ENCODE measurements at regions not wholly inside any gene's neighbourhood (a gene's known extent, or its start where the extent isn't known, plus 50 kb on each side); places are given as distances from the start of the nearest gene placed in this dataset.
A peak's percentile ranks its signal among the peaks of the same experiment; 100 is the strongest.

- H3K4me1 ChIP-seq (ENCODE audit: insufficient read depth, low read length): peaks cover 13% of the 10 kb centered on the region
- no peak for TF ChIP-seq CTCF (IDR thresholded peaks at IDR 0.05; ENCODE audit: insufficient read depth, low read depth, low read length)
- no peak for TF ChIP-seq EZH2 (IDR thresholded peaks at IDR 0.05; ENCODE audit: insufficient read depth, low read length)
- peaks cover 18% of the 10 kb centered on the region for H3K4me1 Mint-ChIP-seq (ENCODE audit: low read depth, unreplicated experiment)
- H3K27me3 Mint-ChIP-seq (ENCODE audit: low read depth, unreplicated experiment): no peaks in the 10 kb centered on the region
- peak overlapping the region; percentile 98 for H2AFZ ChIP-seq (ENCODE audit: low read depth, low read length)
- DNase-seq (ENCODE audit: low read depth): peak; percentile 88
- peaks cover 4% of the 10 kb centered on the region for H3K9me3 Mint-ChIP-seq (ENCODE audit: unreplicated experiment)
- FAIRE-seq: no peak
- H3K4me3 Mint-ChIP-seq (ENCODE audit: unreplicated experiment): peak overlapping the region; percentile 86
- H3K27me3 ChIP-seq (ENCODE audit: insufficient read depth, low read length): no peaks in the 10 kb centered on the region
- peak overlapping the region; percentile 92 for H3K9ac ChIP-seq (ENCODE audit: low read length)
- H3K27ac Mint-ChIP-seq (ENCODE audit: unreplicated experiment): peak overlapping the region; percentile 98
- no peaks in the 10 kb centered on the region for H4K20me1 ChIP-seq (ENCODE audit: insufficient read depth, low read length)
- peaks cover 3% of the 10 kb centered on the region for H3K9me3 ChIP-seq (ENCODE audit: insufficient read depth, low read depth, low read length)
- H3K4me2 ChIP-seq (ENCODE audit: low read length): peak overlapping the region; percentile 83
- H3K36me3 ChIP-seq (ENCODE audit: insufficient read depth, low read length): no peaks in the 10 kb centered on the region
- H3K36me3 Mint-ChIP-seq (ENCODE audit: low read depth, unreplicated experiment): peaks cover 7% of the 10 kb centered on the region
- H3K27ac ChIP-seq (ENCODE audit: low read depth, low read length): peak overlapping the region; percentile 95
- H3K79me2 ChIP-seq (ENCODE audit: insufficient read depth, low read length): peaks cover 7% of the 10 kb centered on the region
- peak overlapping the region; percentile 86 for H3K4me3 ChIP-seq (ENCODE audit: insufficient read depth, low read depth, low read length)
Observed at GRCh38 chr17:47066841-47067682, 88.0 kb upstream of the RPRML start.

- no peak for DNase-seq (ENCODE audit: low read depth)
- H3K36me3 Mint-ChIP-seq (ENCODE audit: low read depth, unreplicated experiment): peaks cover 4% of the 10 kb centered on the region
- Histone ChIP-seq H3K27me3 (ENCODE audit: insufficient read depth, low read length) (no peaks in the 10 kb centered on the region), H3K4me3 (ENCODE audit: insufficient read depth, low read depth, low read length) (peak overlapping the region; percentile 86), H3K9me3 (ENCODE audit: insufficient read depth, low read depth, low read length) (peaks cover 3% of the 10 kb centered on the region), H3K79me2 (ENCODE audit: insufficient read depth, low read length) (peaks cover 7% of the 10 kb centered on the region), H3K36me3 (ENCODE audit: insufficient read depth, low read length) (no peaks in the 10 kb centered on the region), H2AFZ (ENCODE audit: low read depth, low read length) (no peak overlapping the region), H4K20me1 (ENCODE audit: insufficient read depth, low read length) (no peaks in the 10 kb centered on the region), H3K4me1 (ENCODE audit: insufficient read depth, low read length) (peaks cover 13% of the 10 kb centered on the region), H3K4me2 (ENCODE audit: low read length) (peak overlapping the region; percentile 83), H3K27ac (ENCODE audit: low read depth, low read length) (no peak overlapping the region), H3K9ac (ENCODE audit: low read length) (no peak overlapping the region)
- H3K4me1 Mint-ChIP-seq (ENCODE audit: low read depth, unreplicated experiment): peaks cover 18% of the 10 kb centered on the region
- no peak overlapping the region for H3K27ac Mint-ChIP-seq (ENCODE audit: unreplicated experiment)
- FAIRE-seq: no peak
- H3K27me3 Mint-ChIP-seq (ENCODE audit: low read depth, unreplicated experiment): no peaks in the 10 kb centered on the region
- no peak for TF ChIP-seq EZH2 (IDR thresholded peaks at IDR 0.05; ENCODE audit: insufficient read depth, low read length)
- peaks cover 5% of the 10 kb centered on the region for H3K9me3 Mint-ChIP-seq (ENCODE audit: unreplicated experiment)
- peak overlapping the region; percentile 86 for H3K4me3 Mint-ChIP-seq (ENCODE audit: unreplicated experiment)
Observed at GRCh38 chr17:47066095-47066494, 87.0 kb upstream of the RPRML start.

GRCh38 chr17:47064684-47065083, 85.6 kb upstream of the RPRML start:
- no peaks in the 10 kb centered on the region for H3K27me3 ChIP-seq (ENCODE audit: insufficient read depth, low read length)
- H3K4me2 ChIP-seq (ENCODE audit: low read length): no peak overlapping the region
- Mint-ChIP-seq H3K9me3 (ENCODE audit: unreplicated experiment) (peaks cover 5% of the 10 kb centered on the region), H3K27me3 (ENCODE audit: low read depth, unreplicated experiment) (no peaks in the 10 kb centered on the region), H3K36me3 (ENCODE audit: low read depth, unreplicated experiment) (peaks cover 4% of the 10 kb centered on the region), H3K4me1 (ENCODE audit: low read depth, unreplicated experiment) (peaks cover 12% of the 10 kb centered on the region), H3K4me3 (ENCODE audit: unreplicated experiment) (no peak overlapping the region), H3K27ac (ENCODE audit: unreplicated experiment) (no peak overlapping the region)
- no peak overlapping the region for H3K4me3 ChIP-seq (ENCODE audit: insufficient read depth, low read depth, low read length)
- DNase-seq (ENCODE audit: low read depth): no peak
- no peaks in the 10 kb centered on the region for H3K36me3 ChIP-seq (ENCODE audit: insufficient read depth, low read length)
- H3K9ac ChIP-seq (ENCODE audit: low read length): no peak overlapping the region
- H3K4me1 ChIP-seq (ENCODE audit: insufficient read depth, low read length): peaks cover 5% of the 10 kb centered on the region
- H2AFZ ChIP-seq (ENCODE audit: low read depth, low read length): no peak overlapping the region
- H4K20me1 ChIP-seq (ENCODE audit: insufficient read depth, low read length): no peaks in the 10 kb centered on the region
- H3K27ac ChIP-seq (ENCODE audit: low read depth, low read length): no peak overlapping the region
- no peak for FAIRE-seq
- peaks cover 7% of the 10 kb centered on the region for H3K79me2 ChIP-seq (ENCODE audit: insufficient read depth, low read length)
- TF ChIP-seq EZH2 (IDR thresholded peaks at IDR 0.05; ENCODE audit: insufficient read depth, low read length) (no peak), CTCF (IDR thresholded peaks at IDR 0.05; ENCODE audit: insufficient read depth, low read depth, low read length) (no peak)
- H3K9me3 ChIP-seq (ENCODE audit: insufficient read depth, low read depth, low read length): peaks cover 3% of the 10 kb centered on the region
